B cell (primary cell): ENCODE measurements at regions not wholly inside any gene's neighbourhood (a gene's known extent, or its start where the extent isn't known, plus 50 kb on each side); places are given as distances from the start of the nearest gene placed in this dataset.

Experiments used
- ATAC-seq: fragments of 200-7000 bp; cut with Tn5 transposase; one replicate; pipeline ENCODE4 v1.10.0; 2021; ENCODE audit warnings: low read depth, mild to moderate bottlenecking, moderate number of reproducible peaks, moderate library complexity
- CTCF ChIA-PET: fragments of 350-600 bp; sonication (Branson Sonifier 250); formaldehyde crosslinking; loops from one replicate; lab custom pipeline; 2021; ENCODE audit warnings: antibody characterized with exemption, inconsistent platforms; lab: Charles Lee
- POLR2A ChIA-PET: fragments of 350-600 bp; sonication (Branson Sonifier 250); formaldehyde crosslinking; loops from one replicate; lab custom pipeline; 2021; ENCODE audit warnings: antibody characterized with exemption; lab: Charles Lee
- DNase-seq: peaks from one replicate; pipeline ENCODE4 v3.0.0; 2013
- H2AFZ ChIP-seq: 2 replicates; pipeline ENCODE4 v1.6.1; 2012; ENCODE audit warnings: mild to moderate bottlenecking, low read depth, low read length; ENCODE audit not compliant: insufficient read depth, poor library complexity, severe bottlenecking
- H3K27ac ChIP-seq, 2 donors: 1 replicate in 1 of 2; 2 replicates in 1 of 2; pipeline ENCODE4 v1.5.1; 2012 to 2013; ENCODE audit warnings: low read length in 2 of 2, mild to moderate bottlenecking in 2 of 2, moderate library complexity in 1 of 2
- H3K27me3 ChIP-seq, 4 experiments: fragments of 200-600 bp in 1 of 4; sonication (generic) in 1 of 4; replicated peaks in 1 of 4; 1 replicate in 2 of 4; 2 replicates in 2 of 4; pipeline versions ENCODE4 v1.6.1 to v1.7.0; 2013 to 2016; ENCODE audit warnings: low read length in 3 of 4, mild to moderate bottlenecking in 2 of 4, mixed read lengths in 1 of 4, moderate library complexity in 1 of 4; ENCODE audit not compliant: insufficient read depth in 4 of 4, control insufficient read depth in 3 of 4; ENCODE audit errors: control extremely low read depth in 1 of 4
- H3K36me3 ChIP-seq, 2 experiments: replicated peaks in 1 of 2; 1 replicate in 1 of 2; 2 replicates in 1 of 2; pipeline versions ENCODE4 v1.6.1 to v1.7.1; 2013; ENCODE audit warnings: low read length in 1 of 2; ENCODE audit not compliant: insufficient read depth in 2 of 2, control insufficient read depth in 1 of 2; ENCODE audit errors: control extremely low read depth in 1 of 2, extremely low read depth in 1 of 2
- H3K4me1 ChIP-seq, 2 donors: fragments of 200-600 bp in 1 of 2; sonication (generic) in 1 of 2; 1 replicate in 1 of 2; 2 replicates in 1 of 2; pipeline versions ENCODE4 v1.5.1 to v1.6.1; 2013 to 2017; ENCODE audit warnings: low read length in 2 of 2; ENCODE audit not compliant: control insufficient read depth in 2 of 2, insufficient read depth in 2 of 2
- H3K4me2 ChIP-seq: replicated peaks from 2 replicates; pipeline ENCODE3; 2012; ENCODE audit warnings: mild to moderate bottlenecking, low read depth, low read length; ENCODE audit not compliant: poor library complexity, severe bottlenecking
- H3K4me3 ChIP-seq, 5 experiments: fragments of 200-600 bp in 1 of 5; sonication (generic) in 1 of 5; 1 replicate in 3 of 5; 2 replicates in 2 of 5; pipeline versions ENCODE4 v1.5.1 to v1.7.0; 2011 to 2016; ENCODE audit warnings: low read length in 4 of 5, mild to moderate bottlenecking in 4 of 5, low read depth in 2 of 5, control low read depth in 1 of 5, moderate library complexity in 1 of 5; ENCODE audit not compliant: insufficient read depth in 1 of 5; ENCODE audit errors: control extremely low read depth in 1 of 5, extremely low read depth in 1 of 5
- H3K79me2 ChIP-seq: fragments of 200-600 bp; sonication (generic); one replicate; pipeline ENCODE4 v1.6.0; 2016; ENCODE audit warnings: low read length; ENCODE audit not compliant: control insufficient read depth, insufficient read depth
- H3K9ac ChIP-seq: fragments of 200-600 bp; sonication (generic); 2 replicates; pipeline ENCODE4 v1.6.1; 2017; ENCODE audit warnings: mild to moderate bottlenecking, low read length, moderate library complexity
- H3K9me3 ChIP-seq, 3 donors: one replicate each; pipeline versions ENCODE4 v1.6.1 to v1.7.1; 2013; ENCODE audit warnings: low read length in 2 of 3; ENCODE audit not compliant: control insufficient read depth in 2 of 3, insufficient read depth in 1 of 3; ENCODE audit errors: control extremely low read depth in 1 of 3
- H4K20me1 ChIP-seq: 2 replicates; pipeline ENCODE4 v1.6.0; 2012; ENCODE audit warnings: mild to moderate bottlenecking, low read length; ENCODE audit not compliant: insufficient read depth, control insufficient read depth, poor library complexity, severe bottlenecking
- H3K27ac Mint-ChIP-seq: one replicate; pipeline ENCODE4 v1.8.0; 2021; ENCODE audit warnings: mixed read lengths
- H3K27me3 Mint-ChIP-seq: one replicate; pipeline ENCODE4 v1.8.0; 2021; ENCODE audit warnings: mixed read lengths
- H3K4me1 Mint-ChIP-seq: one replicate; pipeline ENCODE4 v1.8.0; 2021; ENCODE audit warnings: mixed read lengths
- H3K4me3 Mint-ChIP-seq: one replicate; pipeline ENCODE4 v1.8.0; 2021; ENCODE audit warnings: mixed read lengths
- H3K9me3 Mint-ChIP-seq: one replicate; pipeline ENCODE4 v1.8.0; 2022; ENCODE audit warnings: mixed read lengths; ENCODE audit not compliant: insufficient read depth
- CTCF ChIP-seq: fragments of 200-600 bp; IDR thresholded peaks from one replicate; pipeline ENCODE4 v1.8.0; 2022; ENCODE audit warnings: antibody characterized with exemption, mild to moderate bottlenecking
- EZH2 ChIP-seq: IDR thresholded peaks from 2 replicates; pipeline ENCODE4 v1.6.1; 2012; ENCODE audit warnings: borderline replicate concordance, low read depth, mild to moderate bottlenecking, moderate library complexity, low read length; ENCODE audit not compliant: insufficient read depth, poor library complexity, severe bottlenecking
- WGBS: methylation state at CpG from one replicate; pipeline ENCODE4 v1.1.5; 2013; ENCODE audit warnings: missing lambda C conversion rate; ENCODE audit not compliant: insufficient coverage; 5-methylcytosine and 5-hydroxymethylcytosine counted together
- intact Hi-C: fragments of 100-400 bp; cut with micrococcal nuclease; formaldehyde crosslinking; loops from one replicate; pipeline ENCODE4 v1.10.0; 2022

GRCh38 chr1:30041741-30042437, 681.5 kb downstream of the MATN1 start:
- Histone ChIP-seq H3K4me3 (no peak overlapping the region), H3K36me3 (no peaks in the 10 kb centered on the region), H3K4me1 (no peaks in the 10 kb centered on the region), H2AFZ (no peak overlapping the region), H3K9ac (no peak overlapping the region), H3K9me3 (peaks cover 0 to 38% (median 0%) of the 10 kb centered on the region in 3 donors), H3K4me2 (no peak overlapping the region), H3K79me2 (no peaks in the 10 kb centered on the region), H3K27me3 (no peaks in the 10 kb centered on the region), H4K20me1 (no peaks in the 10 kb centered on the region), H3K27ac (no peak overlapping the region)
- 85% methylated on average over 7 of the region's 8 CpGs for WGBS
- ChIA-PET CTCF (no interaction called here), POLR2A (no interaction called here)
- no peak for ATAC-seq
- no peak overlapping the region for H3K4me3 Mint-ChIP-seq
- no peaks in the 10 kb centered on the region for H3K4me1 Mint-ChIP-seq
- TF ChIP-seq EZH2 (no peak), CTCF (no peak)
- intact Hi-C loops: no loop called here
- DNase-seq: no peak
- no peaks in the 10 kb centered on the region for H3K9me3 Mint-ChIP-seq
- H3K27ac Mint-ChIP-seq: no peak overlapping the region
- peaks cover 8% of the 10 kb centered on the region for H3K27me3 Mint-ChIP-seq

- Histone ChIP-seq H3K9me3 (peaks cover 0 to 34% (median 0%) of the 10 kb centered on the region in 3 donors), H3K27me3 (no peaks in the 10 kb centered on the region), H3K4me3 (no peak overlapping the region), H3K9ac (no peak overlapping the region), H2AFZ (no peak overlapping the region), H3K4me2 (no peak overlapping the region), H4K20me1 (no peaks in the 10 kb centered on the region), H3K79me2 (no peaks in the 10 kb centered on the region), H3K27ac (no peak overlapping the region), H3K36me3 (no peaks in the 10 kb centered on the region), H3K4me1 (no peaks in the 10 kb centered on the region)
- no peak for TF ChIP-seq CTCF
- no peak for TF ChIP-seq EZH2
- Mint-ChIP-seq H3K27me3 (peaks cover 4% of the 10 kb centered on the region), H3K27ac (no peak overlapping the region), H3K4me1 (no peaks in the 10 kb centered on the region), H3K4me3 (no peak overlapping the region), H3K9me3 (no peaks in the 10 kb centered on the region)
- DNase-seq: no peak
- ATAC-seq: no peak
- 91% methylated on average over 4 of the region's 8 CpGs for WGBS
- ChIA-PET CTCF (no interaction called here), POLR2A (no interaction called here)
- intact Hi-C loops: no loop called here
Measured at GRCh38 chr1:30040081-30041019, 683.0 kb downstream of the MATN1 start.
